ENCODE measurements at regions not wholly inside any gene's neighbourhood (a gene's known extent, or its start where the extent isn't known, plus 50 kb on each side); places are given as distances from the start of the nearest gene placed in this dataset.

- CTCF ChIA-PET = interaction anchor here (6.5 kb wide), 1 partner anchor 29 kb away, joined by 73 read pairs; no protein-coding TSS in a partner anchor
- H3K4me3 ChIP-seq (ENCODE audit: low read depth, low read length) = no peak overlapping the region
- H3K27me3 ChIP-seq (ENCODE audit: control insufficient read depth, insufficient read depth, low read length) = no peaks in the 10 kb centered on the region
- DNase-seq (ENCODE audit: low read depth) = no peak
- H3K36me3 ChIP-seq (ENCODE audit: control insufficient read depth, insufficient read depth, low read length) = no peaks in the 10 kb centered on the region
- POLR2A ChIA-PET = no interaction called here
- no peak for TF ChIP-seq CTCF (IDR thresholded peaks at IDR 0.05; ENCODE audit: insufficient read depth, low read depth, low read length)
Observed at GRCh38 chr13:30128591-30128990, 178.8 kb downstream of the KATNAL1 start.

- no peak for DNase-seq (ENCODE audit: low read depth)
- TF ChIP-seq CTCF (IDR thresholded peaks at IDR 0.05; ENCODE audit: insufficient read depth, low read depth, low read length) = no peak
- no peaks in the 10 kb centered on the region for H3K27me3 ChIP-seq (ENCODE audit: control insufficient read depth, insufficient read depth, low read length)
- H3K4me3 ChIP-seq (ENCODE audit: low read depth, low read length) = no peak overlapping the region
- POLR2A ChIA-PET = no interaction called here
- CTCF ChIA-PET = interaction anchor here (2.0 to 6.5 kb wide), 2 partner anchors 29 to 334 kb away, joined by 8 to 73 read pairs; no protein-coding TSS in a partner anchor
- no peaks in the 10 kb centered on the region for H3K36me3 ChIP-seq (ENCODE audit: control insufficient read depth, insufficient read depth, low read length)
Observed at GRCh38 chr13:30128095-30128494, 179.3 kb downstream of the KATNAL1 start.

- H3K27me3 ChIP-seq (ENCODE audit: control insufficient read depth, insufficient read depth, low read length) = no peaks in the 10 kb centered on the region
- H3K4me3 ChIP-seq (ENCODE audit: low read depth, low read length) = no peak overlapping the region
- ChIA-PET CTCF (interaction anchor here (0.5 to 6.5 kb wide), 12 partner anchors 8 to 918 kb away, joined by 3 to 73 read pairs (median 5); no protein-coding TSS in a partner anchor), POLR2A (no interaction called here)
- DNase-seq (ENCODE audit: low read depth) = peak; percentile 72
- H3K36me3 ChIP-seq (ENCODE audit: control insufficient read depth, insufficient read depth, low read length) = no peaks in the 10 kb centered on the region
- TF ChIP-seq CTCF (IDR thresholded peaks at IDR 0.05; ENCODE audit: insufficient read depth, low read depth, low read length) = no peak
Observed at GRCh38 chr13:30126903-30127428, 180.4 kb downstream of the KATNAL1 start.

DNA sequence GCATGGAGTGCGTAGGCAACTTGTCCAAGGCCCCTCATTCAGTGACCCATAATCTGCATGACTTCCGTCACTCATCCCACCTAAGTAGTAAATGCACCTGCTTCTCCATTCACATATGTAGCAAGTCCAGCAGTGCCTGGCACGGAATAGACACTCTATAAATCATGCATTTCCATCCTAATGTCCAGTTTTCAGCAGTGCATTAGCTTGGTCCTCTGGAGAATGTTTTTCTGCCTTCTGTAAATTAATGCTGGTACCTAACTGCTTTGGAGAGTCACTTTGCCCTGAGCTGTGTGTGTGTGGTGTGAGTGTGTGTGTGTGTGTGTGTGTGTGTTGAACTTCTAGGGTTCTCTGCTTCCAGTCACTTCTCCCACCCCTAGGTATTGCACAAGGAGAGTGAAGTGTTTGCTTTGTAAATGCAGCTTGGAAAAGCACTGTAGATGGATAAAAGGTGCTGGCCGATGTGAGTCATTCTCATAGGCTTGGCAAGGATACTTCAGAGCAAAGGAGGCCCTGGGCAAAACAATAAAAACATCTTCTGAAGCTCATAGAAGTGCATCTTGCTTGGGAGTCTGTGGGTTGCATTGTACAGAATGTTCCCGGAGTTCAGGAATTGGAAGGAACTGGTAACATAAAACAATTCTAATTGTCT, 181.8 kb downstream of the KATNAL1 start:
- POLR2A ChIA-PET = interaction anchor here (0.5 to 0.9 kb wide), 3 partner anchors 12 to 337 kb away, joined by 3 to 7 read pairs (median 3); no protein-coding TSS in a partner anchor
- H3K27me3 ChIP-seq (ENCODE audit: control insufficient read depth, insufficient read depth, low read length) = no peaks in the 10 kb centered on the region
- CTCF ChIA-PET = interaction anchor here (0.6 to 2.8 kb wide), 12 partner anchors 10 to 919 kb away, joined by 3 to 11 read pairs (median 4); no protein-coding TSS in a partner anchor
- DNase-seq (ENCODE audit: low read depth) = peak; percentile 84
- no peaks in the 10 kb centered on the region for H3K36me3 ChIP-seq (ENCODE audit: control insufficient read depth, insufficient read depth, low read length)
- H3K4me3 ChIP-seq (ENCODE audit: low read depth, low read length) = no peak overlapping the region
- TF ChIP-seq CTCF (IDR thresholded peaks at IDR 0.05; ENCODE audit: insufficient read depth, low read depth, low read length) = no peak

GRCh38 chr13:30124131-30124768, 183.1 kb downstream of the KATNAL1 start:
- TF ChIP-seq CTCF (IDR thresholded peaks at IDR 0.05; ENCODE audit: insufficient read depth, low read depth, low read length) = no peak
- POLR2A ChIA-PET = no interaction called here
- CTCF ChIA-PET = interaction anchor here (0.6 to 2.8 kb wide), 4 partner anchors 19 to 457 kb away, joined by 3 to 11 read pairs (median 3); no protein-coding TSS in a partner anchor
- Histone ChIP-seq H3K36me3 (ENCODE audit: control insufficient read depth, insufficient read depth, low read length) (no peaks in the 10 kb centered on the region), H3K27me3 (ENCODE audit: control insufficient read depth, insufficient read depth, low read length) (no peaks in the 10 kb centered on the region), H3K4me3 (ENCODE audit: low read depth, low read length) (no peak overlapping the region)
- DNase-seq (ENCODE audit: low read depth) = no peak

All from BJ (cell line).